ENCODE measurements at regions not wholly inside any gene's neighbourhood (a gene's known extent, or its start where the extent isn't known, plus 50 kb on each side); places are given as distances from the start of the nearest gene placed in this dataset.

DNA sequence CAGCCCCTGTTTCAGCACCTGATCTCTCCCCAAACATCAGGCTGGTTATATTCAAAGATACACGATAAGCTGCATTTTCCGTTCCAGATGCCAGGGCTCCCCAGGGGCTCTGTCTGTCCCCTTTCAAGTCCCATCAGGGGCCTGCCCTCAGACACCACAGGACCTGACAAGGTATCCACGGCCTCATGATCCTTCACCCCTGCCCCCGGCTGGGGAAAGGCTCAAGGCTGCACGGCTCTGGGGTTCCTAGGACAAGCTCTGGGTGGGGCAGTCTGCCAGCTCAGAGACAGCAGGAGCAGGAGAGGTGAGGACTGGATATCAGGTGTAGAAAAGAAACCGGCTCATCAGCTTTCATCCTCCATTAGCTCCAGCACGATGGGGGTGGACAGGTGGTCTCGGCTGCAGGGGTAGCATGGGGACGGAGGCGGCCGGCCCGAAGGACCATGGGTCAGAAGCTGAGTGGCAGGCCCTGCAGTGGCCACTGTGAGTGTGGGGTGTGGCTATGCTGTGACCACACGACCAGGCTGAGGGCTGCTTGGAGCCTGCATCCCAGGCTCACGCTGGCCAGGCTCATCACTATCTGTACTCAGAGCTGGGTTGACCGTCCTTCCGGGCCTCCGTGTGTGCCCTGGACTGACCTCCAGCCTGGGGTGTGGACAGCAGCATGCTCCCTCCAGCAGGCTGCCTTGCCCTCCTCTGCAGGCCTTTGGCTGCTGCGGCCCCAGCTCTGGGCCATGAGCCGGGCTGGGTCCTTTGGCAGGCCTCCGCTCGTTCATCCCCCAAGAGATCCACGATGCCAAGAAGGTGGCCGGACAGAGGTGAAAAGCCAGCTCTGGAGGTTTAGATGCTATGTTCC lies 386.2 kb downstream of the THBS2 start:
- DNase-seq (ENCODE audit: insufficient read length, low spot score) (no peak), FAIRE-seq (no peak)
- TF ChIP-seq PAX5 (IDR thresholded peaks at IDR 0.05; ENCODE audit: insufficient read depth, low read length, severe bottlenecking) (no peak), POU2F2 (IDR thresholded peaks at IDR 0.05; ENCODE audit: low read depth, low read length) (no peak), POLR2AphosphoS5 (IDR thresholded peaks at IDR 0.05; ENCODE audit: low read depth, low read length) (no peak), POLR2A (IDR thresholded peaks at IDR 0.05; ENCODE audit: low read depth, low read length) (no peak)

DNA sequence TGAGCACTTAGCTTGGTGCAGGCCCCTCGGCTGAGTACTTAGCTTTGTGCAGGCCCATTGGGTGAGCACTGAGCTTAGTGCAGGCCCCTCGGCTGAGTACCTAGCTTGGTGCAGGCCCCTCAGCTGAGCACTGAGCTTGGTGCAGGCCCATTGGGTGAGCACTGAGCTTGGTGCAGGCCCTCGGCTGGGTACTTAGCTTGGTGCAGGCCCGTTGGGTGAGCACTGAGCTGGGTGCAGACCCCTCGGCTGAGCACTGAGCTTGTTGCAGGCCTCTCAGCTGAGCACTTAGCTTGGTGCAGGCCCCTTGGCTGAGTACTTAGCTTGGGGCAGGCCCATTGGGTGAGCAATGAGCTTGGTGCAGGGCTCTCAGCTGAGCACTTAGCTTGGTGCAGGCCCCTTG lies 387.1 kb downstream of the THBS2 start:
- no peak for FAIRE-seq

DNA sequence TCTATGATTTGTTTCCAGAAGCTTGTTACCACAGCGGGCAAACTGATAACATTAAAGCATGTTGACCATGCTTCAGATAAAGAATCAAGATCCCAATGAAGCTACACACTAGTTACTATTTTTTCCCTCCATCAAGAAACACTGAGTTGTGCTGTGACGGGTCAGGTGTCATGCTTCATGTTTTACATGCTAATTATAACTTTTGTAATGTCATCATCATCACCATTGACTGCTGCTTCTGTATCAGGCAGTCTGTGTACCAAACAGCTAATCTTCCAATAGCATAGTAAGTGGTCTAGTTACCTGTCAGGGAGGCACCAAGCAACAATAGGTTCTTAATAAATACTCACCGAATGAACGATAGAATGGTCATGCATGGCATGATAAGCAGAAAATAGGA lies 388.1 kb downstream of the THBS2 start:
- TF ChIP-seq PAX5 (IDR thresholded peaks at IDR 0.05; ENCODE audit: insufficient read depth, low read length, severe bottlenecking) (no peak), POU2F2 (IDR thresholded peaks at IDR 0.05; ENCODE audit: low read depth, low read length) (no peak), TAF1 (IDR thresholded peaks at IDR 0.05; ENCODE audit: low read depth, low read length) (no peak), POLR2AphosphoS5 (IDR thresholded peaks at IDR 0.05; ENCODE audit: low read depth, low read length) (no peak), POLR2A (IDR thresholded peaks at IDR 0.05; ENCODE audit: low read depth, low read length) (no peak), SPI1 (IDR thresholded peaks at IDR 0.05; ENCODE audit: low read depth, low read length) (no peak)
- no peak for FAIRE-seq

More for the DNA sequence above, 387.1 kb downstream of the THBS2 start:
- TF ChIP-seq POLR2AphosphoS5 (IDR thresholded peaks at IDR 0.05; ENCODE audit: low read depth, low read length) (no peak), PAX5 (IDR thresholded peaks at IDR 0.05; ENCODE audit: insufficient read depth, low read length, severe bottlenecking) (no peak)
- no peak for DNase-seq (ENCODE audit: insufficient read length, low spot score)

DNA sequence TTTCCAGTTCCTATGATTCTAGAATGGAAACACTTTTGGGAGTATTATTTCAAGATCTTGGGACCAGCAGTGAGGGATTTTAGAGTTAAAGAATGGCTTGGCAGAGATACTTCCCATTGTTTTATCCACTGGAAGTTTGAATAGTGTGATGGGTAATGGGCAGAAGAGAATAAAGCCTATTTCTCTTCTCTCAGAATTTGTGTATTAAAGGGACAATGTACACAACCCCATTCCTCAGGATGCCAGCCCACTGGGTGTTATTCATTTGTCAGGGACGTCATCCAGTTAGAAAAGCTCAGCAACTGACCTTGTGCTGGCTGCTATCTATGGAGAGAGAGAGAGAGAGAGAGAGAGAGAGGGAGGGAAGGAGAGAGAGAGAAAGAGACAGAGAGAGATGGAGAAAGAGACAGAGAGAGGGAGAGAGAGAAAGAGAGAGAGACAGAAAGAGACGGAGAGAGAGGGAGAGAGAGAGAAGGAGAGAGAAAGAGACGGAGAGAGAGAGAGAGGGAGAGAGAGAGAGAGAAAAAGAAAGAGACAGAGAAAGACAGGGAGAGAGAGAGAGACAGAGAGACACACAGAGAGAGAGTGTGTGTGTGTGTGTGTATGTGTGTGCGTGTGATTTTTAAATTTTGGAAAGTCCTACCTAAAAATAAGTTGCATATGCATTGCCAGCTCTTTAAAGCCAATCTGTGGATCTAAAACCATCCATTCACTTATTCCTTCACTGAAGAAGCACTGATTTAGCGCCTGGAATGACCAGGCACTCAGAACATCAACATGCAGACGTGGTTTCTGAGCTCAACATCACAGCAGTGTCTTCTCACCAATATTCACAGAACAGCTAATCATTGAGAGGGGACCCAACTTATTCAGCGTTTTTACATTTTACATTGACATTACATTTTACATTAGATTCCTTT lies 388.8 kb downstream of the THBS2 start:
- FAIRE-seq (no peak), DNase-seq (ENCODE audit: insufficient read length, low spot score) (no peak)
- TF ChIP-seq PAX5 (IDR thresholded peaks at IDR 0.05; ENCODE audit: insufficient read depth, low read length, severe bottlenecking) (no peak), TAF1 (IDR thresholded peaks at IDR 0.05; ENCODE audit: low read depth, low read length) (no peak), POLR2AphosphoS5 (IDR thresholded peaks at IDR 0.05; ENCODE audit: low read depth, low read length) (no peak), SPI1 (IDR thresholded peaks at IDR 0.05; ENCODE audit: low read depth, low read length) (no peak), POU2F2 (IDR thresholded peaks at IDR 0.05; ENCODE audit: low read depth, low read length) (no peak), POLR2A (IDR thresholded peaks at IDR 0.05; ENCODE audit: low read depth, low read length) (no peak)

More for the DNA sequence above, 388.1 kb downstream of the THBS2 start:
- DNase-seq (ENCODE audit: insufficient read length, low spot score) = no peak

DNA sequence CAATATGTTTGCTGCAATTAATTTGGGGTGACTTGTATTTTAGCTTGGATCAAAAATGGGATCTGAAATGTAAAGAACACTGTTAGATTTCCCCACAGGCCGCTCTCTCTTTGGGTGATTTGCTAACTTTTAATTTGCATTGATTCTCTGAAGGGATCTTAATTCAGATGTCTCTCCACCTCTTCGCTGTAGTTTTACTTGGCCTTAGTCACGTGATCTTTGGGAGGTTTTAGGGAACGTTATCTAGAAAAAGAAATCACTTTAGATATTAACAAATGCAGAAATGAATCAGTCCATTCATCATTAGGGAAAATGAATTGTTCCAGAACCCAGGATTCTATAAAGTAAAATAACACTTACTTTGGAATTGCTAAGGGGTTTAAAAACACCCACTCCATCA lies 390.2 kb downstream of the THBS2 start:
- no peak for DNase-seq (ENCODE audit: insufficient read length, low spot score)
- no peak for FAIRE-seq
- TF ChIP-seq POU2F2 (IDR thresholded peaks at IDR 0.05; ENCODE audit: low read depth, low read length) = no peak
- no peak for TF ChIP-seq PAX5 (IDR thresholded peaks at IDR 0.05; ENCODE audit: insufficient read depth, low read length, severe bottlenecking)
- no peak for TF ChIP-seq POLR2A (IDR thresholded peaks at IDR 0.05; ENCODE audit: low read depth, low read length)
- TF ChIP-seq TAF1 (IDR thresholded peaks at IDR 0.05; ENCODE audit: low read depth, low read length) = no peak
- no peak for TF ChIP-seq SPI1 (IDR thresholded peaks at IDR 0.05; ENCODE audit: low read depth, low read length)
- no peak for TF ChIP-seq POLR2AphosphoS5 (IDR thresholded peaks at IDR 0.05; ENCODE audit: low read depth, low read length)

DNA sequence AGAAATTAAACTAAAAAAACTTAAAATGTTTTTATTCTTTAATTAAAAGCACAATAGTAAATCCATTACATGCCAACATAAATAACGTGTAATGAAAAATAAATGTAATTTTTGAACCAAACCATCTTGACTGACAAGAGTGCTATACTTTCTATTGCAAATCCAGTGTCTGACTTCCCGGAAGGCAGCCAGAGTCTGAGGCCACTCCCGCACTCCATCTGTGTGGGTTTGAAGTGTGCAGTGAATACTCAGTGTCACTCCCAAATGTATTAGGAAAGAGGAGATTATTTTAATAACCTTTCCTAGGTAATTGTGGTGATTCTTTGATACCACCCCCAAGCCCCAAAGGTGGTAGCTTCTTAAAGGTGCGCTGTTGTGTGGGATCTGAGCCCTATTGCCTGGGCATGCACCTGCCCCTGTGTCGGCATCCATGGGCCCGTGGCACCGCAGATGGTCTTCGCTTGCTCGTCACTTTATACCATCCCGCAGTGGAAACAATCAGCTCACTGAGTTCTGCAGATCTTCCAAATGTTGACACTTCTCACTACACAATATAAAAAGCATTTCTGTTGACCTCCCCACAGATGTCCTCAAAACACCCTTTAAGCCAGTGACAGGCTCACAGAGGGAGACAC lies 391.2 kb downstream of the THBS2 start:
- TF ChIP-seq PAX5 (IDR thresholded peaks at IDR 0.05; ENCODE audit: insufficient read depth, low read length, severe bottlenecking) = no peak
- no peak for TF ChIP-seq POLR2A (IDR thresholded peaks at IDR 0.05; ENCODE audit: low read depth, low read length)
- TF ChIP-seq SPI1 (IDR thresholded peaks at IDR 0.05; ENCODE audit: low read depth, low read length) = no peak
- TF ChIP-seq TAF1 (IDR thresholded peaks at IDR 0.05; ENCODE audit: low read depth, low read length) = no peak
- TF ChIP-seq POU2F2 (IDR thresholded peaks at IDR 0.05; ENCODE audit: low read depth, low read length) = no peak
- no peak for TF ChIP-seq POLR2AphosphoS5 (IDR thresholded peaks at IDR 0.05; ENCODE audit: low read depth, low read length)
- no peak for FAIRE-seq

DNA sequence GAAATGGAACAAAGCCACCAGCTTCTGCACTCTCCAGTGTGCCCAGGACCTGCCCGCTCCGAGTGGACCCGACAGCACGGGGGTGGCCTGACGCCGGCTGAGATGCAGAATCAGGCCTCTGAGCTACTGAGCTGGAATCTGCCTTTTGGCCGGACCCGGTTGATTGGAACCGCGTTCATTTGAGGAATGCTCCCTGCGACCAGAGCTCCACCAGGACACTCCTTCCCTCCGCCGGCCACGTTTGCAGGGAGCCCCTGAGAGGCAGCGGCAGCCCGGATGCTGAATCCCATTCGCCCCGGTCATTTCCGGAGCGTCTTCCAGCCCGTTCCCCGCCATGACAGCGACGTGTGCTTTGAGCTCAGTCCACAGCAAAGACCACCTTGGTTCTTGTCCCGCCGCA lies 392.7 kb downstream of the THBS2 start:
- no peak for FAIRE-seq

More for the DNA sequence above, 391.2 kb downstream of the THBS2 start:
- no peak for DNase-seq (ENCODE audit: insufficient read length, low spot score)

DNA sequence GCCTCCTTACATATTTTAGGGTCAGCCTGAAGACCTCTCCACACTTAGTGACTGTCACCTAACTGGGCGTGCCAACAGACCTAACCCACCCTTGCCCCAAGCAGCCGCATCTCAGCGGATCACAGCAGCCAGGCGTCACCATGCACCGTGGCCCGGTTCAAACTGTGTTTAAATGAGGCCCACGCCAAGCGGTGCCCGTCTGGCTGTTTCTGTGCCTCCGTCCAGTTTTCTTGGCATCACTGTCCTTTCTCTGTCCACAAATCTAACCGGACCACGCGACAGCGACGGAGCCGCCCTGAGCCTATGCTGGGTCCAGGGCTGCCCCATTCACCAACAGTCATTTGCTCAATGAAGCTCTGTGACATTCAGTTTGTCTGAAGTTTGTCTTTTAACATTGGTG lies 393.3 kb downstream of the THBS2 start:
- FAIRE-seq = no peak
- no peak for DNase-seq (ENCODE audit: insufficient read length, low spot score)
- no peak for TF ChIP-seq POLR2A (IDR thresholded peaks at IDR 0.05; ENCODE audit: low read depth, low read length)
- no peak for TF ChIP-seq PAX5 (IDR thresholded peaks at IDR 0.05; ENCODE audit: insufficient read depth, low read length, severe bottlenecking)
- TF ChIP-seq TAF1 (IDR thresholded peaks at IDR 0.05; ENCODE audit: low read depth, low read length) = no peak
- no peak for TF ChIP-seq POLR2AphosphoS5 (IDR thresholded peaks at IDR 0.05; ENCODE audit: low read depth, low read length)
- TF ChIP-seq POU2F2 (IDR thresholded peaks at IDR 0.05; ENCODE audit: low read depth, low read length) = no peak

More for the DNA sequence above, 392.7 kb downstream of the THBS2 start:
- no peak for DNase-seq (ENCODE audit: insufficient read length, low spot score)
- TF ChIP-seq POLR2A (IDR thresholded peaks at IDR 0.05; ENCODE audit: low read depth, low read length) (no peak), POU2F2 (IDR thresholded peaks at IDR 0.05; ENCODE audit: low read depth, low read length) (no peak), SPI1 (IDR thresholded peaks at IDR 0.05; ENCODE audit: low read depth, low read length) (no peak), PAX5 (IDR thresholded peaks at IDR 0.05; ENCODE audit: insufficient read depth, low read length, severe bottlenecking) (no peak), POLR2AphosphoS5 (IDR thresholded peaks at IDR 0.05; ENCODE audit: low read depth, low read length) (no peak), TAF1 (IDR thresholded peaks at IDR 0.05; ENCODE audit: low read depth, low read length) (no peak)

DNA sequence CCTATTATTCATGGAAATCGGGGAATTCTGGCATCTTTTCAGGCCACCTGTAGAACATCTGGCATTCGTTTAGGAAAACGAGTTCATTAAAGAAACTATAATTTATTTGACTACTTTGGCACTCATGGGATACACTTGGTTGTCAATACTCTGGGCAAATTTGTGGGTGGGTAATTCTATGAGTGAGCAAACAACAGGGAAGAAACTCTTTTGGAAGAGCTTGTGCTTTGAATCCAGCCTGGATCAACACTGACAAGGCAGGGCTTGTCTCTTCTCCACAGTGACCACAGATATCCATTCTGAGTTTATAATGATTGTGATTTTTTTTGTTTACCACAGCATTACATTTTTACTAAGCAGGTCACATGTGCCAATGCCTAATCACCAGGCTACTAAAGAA lies 394.7 kb downstream of the THBS2 start:
- TF ChIP-seq SPI1 (IDR thresholded peaks at IDR 0.05; ENCODE audit: low read depth, low read length) = no peak
- TF ChIP-seq PAX5 (IDR thresholded peaks at IDR 0.05; ENCODE audit: insufficient read depth, low read length, severe bottlenecking) = no peak
- DNase-seq (ENCODE audit: insufficient read length, low spot score) (no peak), FAIRE-seq (no peak)
